Thyroid gland (tissue), 4 donors: ENCODE measurements at regions not wholly inside any gene's neighbourhood (a gene's known extent, or its start where the extent isn't known, plus 50 kb on each side); places are given as distances from the start of the nearest gene placed in this dataset.

Experiments
- POLR2A ChIP-seq, 2 donors: fragments of 450-650 bp; IDR thresholded peaks; one replicate each; pipeline ENCODE4 v1.6.1; 2017; ENCODE audit warnings: antibody characterized with exemption in 2 of 2, mild to moderate bottlenecking in 2 of 2, moderate library complexity in 1 of 2
- TF ChIP-seq, protein P1 (sequence below), 6 experiments: fragments of 200-600 bp in 3 of 6; fragments of 450-650 bp in 3 of 6; sonication (generic) in 3 of 6; IDR thresholded peaks; one replicate each; pipeline ENCODE4 v1.5.1; 2016 to 2019; ENCODE audit warnings: antibody characterized with exemption in 6 of 6, mild to moderate bottlenecking in 2 of 6, inconsistent platforms in 1 of 6, moderate library complexity in 1 of 6

DNA sequence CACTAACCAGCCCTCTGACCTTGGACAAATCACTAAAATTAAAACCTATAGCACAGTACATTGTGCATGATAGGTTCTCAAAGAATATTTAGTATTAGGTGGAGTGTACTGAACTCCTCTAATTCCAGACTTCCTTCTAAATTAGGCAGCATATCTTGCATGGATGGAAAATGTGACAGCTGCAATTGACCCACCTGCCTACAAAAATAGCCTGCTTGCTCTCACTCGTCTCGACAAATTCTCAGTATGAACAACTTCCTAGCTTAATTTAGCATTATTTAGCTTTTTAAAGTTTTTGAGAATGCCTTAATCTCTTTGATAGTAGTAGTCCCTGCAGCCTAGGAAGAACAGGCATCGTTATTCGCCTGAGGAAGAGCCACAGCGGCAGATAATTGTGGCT lies 482.0 kb downstream of the PIK3C3 start:
- no peak for TF ChIP-seq POLR2A (IDR thresholded peaks at IDR 0.05)
- TF ChIP-seq, protein P1, sequence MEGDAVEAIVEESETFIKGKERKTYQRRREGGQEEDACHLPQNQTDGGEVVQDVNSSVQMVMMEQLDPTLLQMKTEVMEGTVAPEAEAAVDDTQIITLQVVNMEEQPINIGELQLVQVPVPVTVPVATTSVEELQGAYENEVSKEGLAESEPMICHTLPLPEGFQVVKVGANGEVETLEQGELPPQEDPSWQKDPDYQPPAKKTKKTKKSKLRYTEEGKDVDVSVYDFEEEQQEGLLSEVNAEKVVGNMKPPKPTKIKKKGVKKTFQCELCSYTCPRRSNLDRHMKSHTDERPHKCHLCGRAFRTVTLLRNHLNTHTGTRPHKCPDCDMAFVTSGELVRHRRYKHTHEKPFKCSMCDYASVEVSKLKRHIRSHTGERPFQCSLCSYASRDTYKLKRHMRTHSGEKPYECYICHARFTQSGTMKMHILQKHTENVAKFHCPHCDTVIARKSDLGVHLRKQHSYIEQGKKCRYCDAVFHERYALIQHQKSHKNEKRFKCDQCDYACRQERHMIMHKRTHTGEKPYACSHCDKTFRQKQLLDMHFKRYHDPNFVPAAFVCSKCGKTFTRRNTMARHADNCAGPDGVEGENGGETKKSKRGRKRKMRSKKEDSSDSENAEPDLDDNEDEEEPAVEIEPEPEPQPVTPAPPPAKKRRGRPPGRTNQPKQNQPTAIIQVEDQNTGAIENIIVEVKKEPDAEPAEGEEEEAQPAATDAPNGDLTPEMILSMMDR (IDR thresholded peaks at IDR 0.05): no peak
